Aorta (tissue), 5 donors: ENCODE measurements at regions not wholly inside any gene's neighbourhood (a gene's known extent, or its start where the extent isn't known, plus 50 kb on each side); places are given as distances from the start of the nearest gene placed in this dataset.

Experiments
- ATAC-seq: fragments of 200-7000 bp; cut with Tn5 transposase; one replicate; pipeline ENCODE4 v1.9.1; 2022; ENCODE audit warnings: moderate library complexity; ENCODE audit not compliant: low FRiP score
- DNase-seq, 2 donors: peaks; one replicate each; pipeline ENCODE4 v3.0.0-alpha.2; 2020
- H3K27ac ChIP-seq, 2 donors: one replicate each; pipeline ENCODE4 v1.5.1; 2013; ENCODE audit warnings: low read length in 2 of 2, mild to moderate bottlenecking in 2 of 2, moderate library complexity in 2 of 2, control low read depth in 1 of 2, inconsistent platforms in 1 of 2, low read depth in 1 of 2
- H3K27me3 ChIP-seq, 2 donors: one replicate each; pipeline ENCODE4 v1.6.1; 2013; ENCODE audit warnings: control low read depth in 1 of 2, low read length in 1 of 2, mild to moderate bottlenecking in 1 of 2, moderate library complexity in 1 of 2; ENCODE audit not compliant: insufficient read depth in 2 of 2, control insufficient read depth in 1 of 2
- H3K36me3 ChIP-seq, 2 donors: one replicate each; pipeline ENCODE4 v1.6.1; 2013; ENCODE audit warnings: control low read depth in 1 of 2, low read length in 1 of 2, mild to moderate bottlenecking in 1 of 2; ENCODE audit not compliant: insufficient read depth in 2 of 2, control insufficient read depth in 1 of 2
- H3K4me1 ChIP-seq, 2 donors: one replicate each; pipeline ENCODE4 v1.6.1; 2013; ENCODE audit warnings: low read length in 2 of 2, control low read depth in 1 of 2, mild to moderate bottlenecking in 1 of 2, moderate library complexity in 1 of 2; ENCODE audit not compliant: insufficient read depth in 2 of 2, control insufficient read depth in 1 of 2
- H3K4me3 ChIP-seq, 2 donors: one replicate each; pipeline ENCODE4 v1.5.1; 2013; ENCODE audit warnings: low read length in 2 of 2, control low read depth in 1 of 2, mild to moderate bottlenecking in 1 of 2
- H3K9me3 ChIP-seq: one replicate; pipeline ENCODE4 v1.6.1; 2013; ENCODE audit warnings: mild to moderate bottlenecking, low read length; ENCODE audit not compliant: control insufficient read depth
- WGBS, 2 donors: extraction: QIAGEN DNeasy Blood & Tissue Kit; methylation state at CpG; one replicate each; pipeline ENCODE4 v1.1.7; 2013; 5-methylcytosine and 5-hydroxymethylcytosine counted together
- intact Hi-C, 2 donors: fragments of 100-400 bp; cut with DNase I; formaldehyde crosslinking; loops; one replicate each; pipeline versions ENCODE4 v1.14.2 to v1.15.0; 2022
- donor health status: healthy with polysubstance abuse.
- donor health status: Bipolar disorder and iron deficiency.
- donor health status: DM: no; HTN: no; CAD: no.
- donor health status: DM: no; HTN: no; CAD: no.
- donor health status: DM: yes; HTN: yes; CAD: no.

DNA sequence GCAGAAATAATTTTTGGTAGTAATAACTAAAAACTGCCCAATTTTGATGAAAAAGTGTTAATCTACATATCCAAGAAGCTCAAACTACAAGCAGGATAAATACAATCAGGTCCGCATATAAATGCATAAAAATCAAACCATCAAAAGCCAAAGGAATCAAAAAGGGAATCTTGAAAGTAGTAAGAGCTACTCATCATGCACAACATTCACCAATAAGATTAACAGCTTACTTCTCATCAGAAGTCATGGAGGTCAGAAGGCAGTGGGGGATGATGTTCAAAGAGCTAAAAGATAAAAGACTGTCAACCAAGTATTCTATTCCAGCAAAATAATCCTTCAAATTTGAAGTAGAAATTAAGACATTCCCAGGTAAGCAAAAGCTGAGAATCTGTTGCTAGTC, 76.4 kb downstream of the CRPPA start:
- Histone ChIP-seq H3K27me3 (no peaks in the 10 kb centered on the region), H3K36me3 (no peaks in the 10 kb centered on the region), H3K27ac (no peak overlapping the region), H3K4me1 (peaks cover 0 to 1% of the 10 kb centered on the region in 2 donors), H3K9me3 (peaks cover 3% of the 10 kb centered on the region), H3K4me3 (no peak overlapping the region)
- no peak for ATAC-seq
- intact Hi-C loops, result no loop called here
- WGBS, 2 donors, result 54 to 58% methylated on average over 1 of the region's 1 CpG
- DNase-seq, result no peak

DNA sequence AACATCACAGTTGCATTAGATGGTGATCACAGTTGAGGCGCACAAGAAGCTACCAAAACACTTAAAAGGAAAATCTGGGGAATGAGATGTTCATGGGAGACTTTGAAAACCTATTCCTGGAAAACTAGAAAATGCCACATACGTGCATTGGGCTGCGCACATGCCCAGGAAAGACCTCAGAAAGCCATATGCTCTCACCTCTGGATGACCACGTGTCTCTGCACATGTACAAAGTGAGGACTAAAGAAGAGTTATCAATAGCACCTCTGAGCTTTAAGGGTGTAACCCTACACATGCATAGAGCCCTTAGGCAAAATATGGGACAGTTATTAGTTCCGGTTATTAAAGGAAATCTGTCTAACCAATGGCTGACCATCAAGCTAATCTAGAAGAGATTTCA, 77.7 kb downstream of the CRPPA start:
- Histone ChIP-seq H3K4me1 (peaks cover 0 to 1% of the 10 kb centered on the region in 2 donors), H3K27ac (no peak overlapping the region), H3K4me3 (no peak overlapping the region), H3K9me3 (peaks cover under 1% of the 10 kb centered on the region), H3K36me3 (no peaks in the 10 kb centered on the region), H3K27me3 (no peaks in the 10 kb centered on the region)
- DNase-seq (no peak), ATAC-seq (no peak)
- intact Hi-C loops, result no loop called here
- WGBS, 2 donors, result 94 to 96% methylated on average over 5 of the region's 5 CpGs

DNA sequence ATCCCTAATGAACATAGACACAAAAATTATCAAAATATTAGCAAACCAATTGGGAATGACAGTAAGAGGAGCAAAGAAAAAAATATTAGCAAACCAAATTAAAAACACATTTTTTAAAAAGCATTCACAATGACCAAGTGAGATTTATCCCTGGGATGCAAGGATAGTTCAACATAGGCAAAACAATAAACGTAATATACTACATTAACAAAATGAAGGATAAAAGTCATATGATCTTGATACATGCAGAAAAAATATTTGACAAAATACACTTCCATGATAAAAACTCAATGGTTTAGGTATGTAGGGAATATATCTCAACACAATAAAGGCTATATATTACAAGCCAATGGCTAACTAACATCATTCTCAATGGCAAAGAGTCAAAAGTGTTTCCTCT, 83.3 kb downstream of the CRPPA start:
- intact Hi-C loops, result no loop called here
- DNase-seq, result no peak
- Histone ChIP-seq H3K27ac (no peak overlapping the region), H3K27me3 (no peaks in the 10 kb centered on the region), H3K4me1 (no peaks in the 10 kb centered on the region), H3K9me3 (peaks cover 5% of the 10 kb centered on the region), H3K4me3 (no peak overlapping the region), H3K36me3 (no peaks in the 10 kb centered on the region)
- WGBS, 2 donors, result 95 to 99% methylated on average over 1 of the region's 1 CpG
- ATAC-seq, result no peak

DNA sequence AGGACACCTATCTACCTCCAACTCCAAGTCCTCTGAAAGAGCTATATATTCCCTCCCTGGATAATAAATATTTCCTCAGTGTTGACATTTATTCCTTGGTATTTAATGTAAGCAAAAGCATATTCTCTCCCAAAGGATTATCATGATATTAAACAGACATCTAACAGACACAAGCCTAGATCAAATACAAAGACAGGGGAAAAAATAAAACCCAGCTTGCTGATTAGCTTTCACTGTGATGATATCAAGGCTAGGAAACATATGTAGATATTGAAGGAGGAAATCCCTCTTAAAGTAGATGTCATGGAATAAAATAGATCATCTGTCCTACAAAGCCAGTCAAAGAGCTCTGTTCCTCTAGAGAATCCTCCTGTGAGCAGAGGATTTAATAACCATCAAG, 95.2 kb downstream of the CRPPA start:
- Histone ChIP-seq H3K36me3 (no peaks in the 10 kb centered on the region), H3K4me3 (no peak overlapping the region), H3K9me3 (peaks cover 1% of the 10 kb centered on the region), H3K27ac (no peak overlapping the region), H3K4me1 (no peaks in the 10 kb centered on the region), H3K27me3 (no peaks in the 10 kb centered on the region)
- no peak for DNase-seq
- intact Hi-C loops, result no loop called here
- no peak for ATAC-seq

DNA sequence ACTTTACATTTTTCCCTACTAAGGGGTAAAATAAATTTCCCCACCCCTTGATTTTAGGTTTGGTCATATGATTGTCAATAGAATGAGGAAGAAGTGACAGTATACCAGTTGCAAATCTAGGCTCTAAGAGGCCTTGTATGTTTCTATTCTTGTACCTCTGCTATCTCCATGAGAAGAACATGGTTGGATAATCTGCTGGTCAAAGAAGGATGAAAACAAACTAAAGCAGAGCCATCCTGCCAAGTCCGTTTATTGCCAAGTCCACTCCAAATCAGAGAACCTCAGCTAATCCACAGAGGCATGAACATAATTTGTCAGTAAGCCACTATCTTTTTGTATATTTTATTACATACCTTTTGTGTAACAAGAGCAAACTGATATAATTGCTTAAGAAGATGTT, 98.0 kb downstream of the CRPPA start:
- no peak overlapping the region for H3K4me3 ChIP-seq
- intact Hi-C loops, result no loop called here
- no peaks in the 10 kb centered on the region for H3K27me3 ChIP-seq
- no peaks in the 10 kb centered on the region for H3K4me1 ChIP-seq
- H3K27ac ChIP-seq, result no peak overlapping the region
- H3K9me3 ChIP-seq, result peaks cover 1% of the 10 kb centered on the region
- ATAC-seq (no peak), DNase-seq (no peak)
- 80 to 86% methylated on average over 1 of the region's 1 CpG for WGBS, 2 donors
- no peaks in the 10 kb centered on the region for H3K36me3 ChIP-seq

DNA sequence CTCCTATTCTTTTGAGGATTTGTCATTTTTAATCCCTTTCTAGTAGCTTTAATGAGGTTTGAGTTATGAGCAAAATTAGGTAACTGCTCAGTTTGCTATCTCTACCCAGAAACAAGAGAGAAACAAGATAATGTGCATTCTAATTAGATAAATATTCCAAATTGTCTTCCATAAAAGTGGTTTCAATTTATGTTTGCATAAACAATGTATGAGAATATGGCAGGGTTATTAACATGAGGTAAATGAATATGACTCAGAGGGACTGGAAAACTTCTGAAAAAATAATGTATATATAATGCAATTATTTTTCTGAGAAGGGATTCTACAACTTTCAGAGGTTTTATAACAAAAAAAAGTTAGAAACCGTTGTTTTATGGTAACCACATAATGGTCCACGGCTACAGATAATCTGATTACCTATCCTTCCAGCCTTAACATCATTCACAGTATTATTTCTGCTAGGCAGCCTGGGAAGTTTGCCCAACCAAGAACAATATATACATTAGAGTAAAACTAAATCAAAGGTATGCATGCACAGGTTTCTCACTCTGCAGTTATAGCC, 101.2 kb downstream of the CRPPA start:
- Histone ChIP-seq H3K4me3 (no peak overlapping the region), H3K27ac (no peak overlapping the region), H3K4me1 (no peaks in the 10 kb centered on the region), H3K9me3 (peaks cover 1% of the 10 kb centered on the region), H3K36me3 (no peaks in the 10 kb centered on the region), H3K27me3 (no peaks in the 10 kb centered on the region)
- intact Hi-C loops, result no loop called here
- no peak for DNase-seq
- WGBS, 2 donors, result 84 to 88% methylated on average over 2 of the region's 2 CpGs
- no peak for ATAC-seq

DNA sequence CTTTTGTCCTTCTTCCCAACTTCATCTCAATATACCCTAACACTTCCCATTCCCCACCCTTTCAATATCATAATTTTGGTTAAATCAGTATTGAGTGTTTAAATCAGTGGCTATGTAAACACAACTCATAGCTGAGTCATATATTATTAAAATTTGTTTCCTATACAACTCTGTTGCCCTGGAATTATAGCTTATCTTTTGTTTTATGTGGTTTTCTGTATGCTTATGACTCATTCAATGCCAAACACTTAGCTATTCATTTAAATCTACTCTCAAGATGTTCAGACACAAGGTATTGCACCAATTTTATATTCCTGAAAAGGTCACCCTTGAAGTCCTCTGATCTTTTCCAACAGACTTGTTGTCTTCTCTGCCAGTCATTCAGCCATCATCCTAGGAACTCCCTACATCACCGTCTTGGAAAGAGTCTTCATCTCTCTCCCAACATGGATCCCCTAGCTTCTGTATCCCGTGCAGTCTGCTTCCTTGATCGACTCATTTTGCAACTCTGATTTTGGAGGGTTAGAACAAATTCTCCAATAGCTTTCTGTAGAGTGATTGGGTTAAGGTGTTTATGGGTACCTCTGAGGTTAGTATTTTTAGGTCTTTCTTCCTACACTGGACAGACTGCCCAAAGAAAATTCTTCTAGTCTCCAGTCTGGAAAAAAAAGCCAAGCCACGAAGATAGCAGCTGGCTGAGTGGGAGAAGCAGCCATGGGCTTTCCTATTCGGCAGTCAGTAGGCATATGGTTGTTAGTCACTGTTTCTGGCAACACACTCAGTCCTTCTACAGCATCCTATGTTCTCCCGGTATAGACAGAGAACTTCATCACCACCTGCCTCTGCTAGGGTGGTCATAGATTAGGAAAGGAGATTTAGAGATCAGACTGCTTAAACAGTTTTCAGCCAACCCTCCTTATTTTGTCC, 102.1 kb downstream of the CRPPA start:
- WGBS, 2 donors, result 84 to 86% methylated on average over 6 of the region's 6 CpGs
- H3K4me3 ChIP-seq, result no peak overlapping the region
- ATAC-seq (no peak), DNase-seq (no peak)
- H3K9me3 ChIP-seq, result peaks cover under 1% of the 10 kb centered on the region
- intact Hi-C loops, result no loop called here
- no peak overlapping the region for H3K27ac ChIP-seq
- no peaks in the 10 kb centered on the region for H3K4me1 ChIP-seq
- H3K27me3 ChIP-seq, result no peaks in the 10 kb centered on the region
- H3K36me3 ChIP-seq, result no peaks in the 10 kb centered on the region

DNA sequence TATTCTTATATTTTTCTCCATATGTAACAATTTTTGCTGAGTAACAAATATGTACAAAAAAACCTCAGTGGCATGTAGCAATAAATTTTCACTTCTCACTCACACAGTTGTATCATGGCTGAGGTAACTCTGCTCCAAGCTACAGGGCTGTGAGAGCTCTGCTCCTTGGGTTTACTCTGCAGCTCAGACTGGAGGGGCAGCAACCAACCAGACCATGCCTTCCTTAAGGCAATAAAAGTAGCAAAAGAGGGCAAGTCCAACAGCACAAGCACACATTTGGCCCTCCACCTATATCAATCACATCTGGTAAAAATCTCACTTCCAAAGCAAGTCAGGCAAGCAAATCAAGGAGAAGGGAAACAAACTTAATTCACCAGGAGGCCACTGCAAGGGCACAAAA, 102.9 kb downstream of the CRPPA start:
- ATAC-seq (no peak), DNase-seq (no peak)
- Histone ChIP-seq H3K27ac (no peak overlapping the region), H3K36me3 (no peaks in the 10 kb centered on the region), H3K4me3 (no peak overlapping the region), H3K27me3 (no peaks in the 10 kb centered on the region), H3K9me3 (no peaks in the 10 kb centered on the region), H3K4me1 (no peaks in the 10 kb centered on the region)
- intact Hi-C loops, result no loop called here

DNA sequence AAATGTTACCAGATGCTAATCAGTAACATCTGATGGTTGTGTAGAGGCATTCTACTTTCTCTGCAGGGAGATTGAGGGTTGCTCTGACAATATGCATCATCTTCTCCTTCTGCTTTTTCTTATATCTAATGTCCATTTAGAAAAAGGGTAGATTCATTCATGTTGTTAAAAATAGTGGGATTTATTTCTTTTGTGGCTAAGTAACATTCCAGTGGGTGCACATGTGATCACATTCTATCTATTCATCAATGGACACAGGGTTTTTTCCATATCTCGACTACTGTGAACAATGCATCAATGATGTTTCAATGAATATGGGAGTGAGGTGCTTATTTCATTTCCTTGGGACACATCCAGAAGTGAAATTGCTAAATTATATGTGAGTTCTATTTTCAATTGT, 103.9 kb downstream of the CRPPA start:
- no peaks in the 10 kb centered on the region for H3K36me3 ChIP-seq
- H3K9me3 ChIP-seq, result no peaks in the 10 kb centered on the region
- H3K27me3 ChIP-seq, result no peaks in the 10 kb centered on the region
- intact Hi-C loops, result no loop called here
- no peak for DNase-seq
- no peaks in the 10 kb centered on the region for H3K4me1 ChIP-seq
- H3K4me3 ChIP-seq, result no peak overlapping the region
- no peak for ATAC-seq
- 44 to 98% methylated on average over 1 of the region's 1 CpG for WGBS, 2 donors
- H3K27ac ChIP-seq, result no peak overlapping the region
